ENCODE measurements at regions not wholly inside any gene's neighbourhood (a gene's known extent, or its start where the extent isn't known, plus 50 kb on each side); places are given as distances from the start of the nearest gene placed in this dataset.
"Not testable (repeated sequence)": the region's sequence is repeated elsewhere in the genome, so short reads cannot be mapped to it uniquely, and the experiment has no call there.

DNA sequence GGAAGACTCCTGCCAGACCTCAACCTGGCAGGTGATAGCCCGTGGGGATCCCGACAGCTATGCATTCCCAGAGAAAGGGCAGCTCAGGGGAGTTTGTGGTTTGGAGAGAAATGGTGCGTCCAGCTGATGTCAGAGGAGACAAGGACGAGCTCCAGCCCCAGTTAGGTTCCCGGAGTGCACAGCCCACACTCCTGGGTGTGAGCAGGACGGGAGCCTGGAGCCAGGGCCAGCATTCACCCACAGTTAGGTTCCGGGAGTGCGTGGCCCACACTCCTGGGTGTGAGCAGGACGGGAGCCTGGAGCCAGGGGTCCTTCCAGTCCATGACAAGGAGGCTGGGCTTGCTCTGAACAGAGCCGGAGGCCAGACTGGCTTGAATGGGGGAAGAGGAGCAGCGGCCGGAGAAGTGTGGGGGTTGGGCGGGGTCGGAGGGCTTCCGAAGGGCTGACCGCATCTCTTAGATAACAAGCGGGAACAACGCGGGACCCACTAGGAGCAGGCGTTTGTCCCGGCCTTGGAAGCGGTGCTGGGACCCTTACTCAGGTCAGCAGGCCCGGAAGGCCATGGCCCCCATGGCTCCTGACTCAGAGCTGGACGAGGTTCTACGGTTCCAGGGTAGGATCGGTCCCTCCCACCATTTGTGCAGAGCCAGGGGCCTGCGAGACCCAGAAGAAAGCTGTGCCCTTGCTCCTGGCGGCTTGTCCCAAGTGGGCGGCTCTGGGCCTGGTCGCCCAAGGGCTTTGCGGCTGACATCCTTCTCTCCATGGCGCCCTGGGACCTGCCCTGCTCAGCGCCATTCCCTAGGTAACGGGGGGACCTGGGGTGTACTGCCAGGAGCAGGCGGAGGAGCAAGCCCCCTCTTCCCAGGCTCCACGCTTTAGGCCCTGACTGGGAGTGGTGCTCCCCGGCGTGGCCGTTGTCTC is 185.6 kb downstream of the RTP5 start:
- DNase-seq: no peak

DNA sequence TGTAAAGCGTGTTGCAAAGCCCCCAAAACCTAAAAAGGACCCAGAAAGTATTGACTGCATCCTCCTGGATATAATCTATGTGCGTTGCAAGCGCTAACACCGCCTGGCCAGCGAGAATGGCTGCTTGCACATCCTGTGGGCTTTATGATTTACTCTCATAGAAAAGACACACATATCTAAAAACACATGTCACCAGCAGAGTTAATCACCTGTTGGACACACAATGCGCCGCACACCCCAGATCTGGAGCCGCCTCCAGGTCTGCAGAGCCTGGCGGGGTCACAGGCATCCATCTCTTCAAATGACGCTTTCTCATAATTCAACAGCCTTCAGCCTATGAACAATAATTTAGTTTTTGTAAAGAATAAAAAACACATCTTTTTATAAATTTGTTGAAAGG is 186.5 kb downstream of the RTP5 start:
- DNase-seq: no peak

DNA sequence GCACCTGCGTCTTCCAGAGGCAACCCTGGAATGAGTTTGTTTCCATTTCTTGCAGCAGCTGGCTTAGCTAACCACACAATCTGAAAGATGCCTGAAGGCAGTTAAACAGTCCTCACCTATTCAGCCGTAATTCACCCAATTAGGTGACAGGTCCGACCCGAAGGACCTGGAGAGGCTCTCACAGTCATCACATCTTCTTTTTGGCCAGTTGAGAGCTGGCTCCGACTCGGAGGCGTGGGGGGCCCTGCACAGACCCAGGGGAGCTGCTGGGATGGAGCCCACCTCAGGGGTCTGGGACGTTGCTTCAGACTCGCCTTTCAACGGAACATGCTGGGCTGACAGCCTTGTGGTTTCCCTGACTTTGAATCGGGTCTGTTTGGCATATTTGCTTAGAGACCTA is 187.3 kb downstream of the RTP5 start:
- DNase-seq: no peak

DNA sequence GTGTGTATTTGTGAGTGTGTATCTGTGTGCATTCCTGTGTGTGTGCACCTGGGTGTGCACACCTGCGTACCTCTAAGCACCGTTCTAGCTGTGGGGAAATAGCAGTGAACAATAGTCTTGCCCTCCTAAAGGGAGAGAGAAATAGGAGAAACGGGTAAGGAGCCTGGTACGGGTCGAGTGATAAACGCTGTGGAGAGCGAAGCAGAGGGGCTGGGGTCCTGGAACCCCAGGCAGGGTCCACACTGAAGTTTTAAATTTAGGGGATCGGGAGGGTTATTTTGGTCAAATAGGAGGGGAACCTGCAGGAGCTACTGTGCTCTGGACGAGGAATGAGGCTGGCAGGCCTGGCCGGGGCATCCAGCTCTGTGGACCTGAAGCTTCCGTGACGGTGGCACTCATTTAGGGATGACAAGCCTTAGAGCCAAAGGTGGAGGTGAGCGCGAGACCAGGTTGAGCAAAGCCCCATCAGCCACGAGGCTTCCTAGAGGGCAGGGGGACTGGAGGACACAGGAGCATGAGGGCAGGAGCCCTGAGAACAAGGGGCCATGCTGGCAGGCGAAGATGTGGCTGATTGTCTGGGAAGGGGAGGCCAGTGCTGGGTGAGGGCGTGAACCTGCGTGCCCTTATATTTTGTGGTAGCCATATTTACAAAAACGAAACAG is 188.0 kb downstream of the RTP5 start:
- DNase-seq: no peak

DNA sequence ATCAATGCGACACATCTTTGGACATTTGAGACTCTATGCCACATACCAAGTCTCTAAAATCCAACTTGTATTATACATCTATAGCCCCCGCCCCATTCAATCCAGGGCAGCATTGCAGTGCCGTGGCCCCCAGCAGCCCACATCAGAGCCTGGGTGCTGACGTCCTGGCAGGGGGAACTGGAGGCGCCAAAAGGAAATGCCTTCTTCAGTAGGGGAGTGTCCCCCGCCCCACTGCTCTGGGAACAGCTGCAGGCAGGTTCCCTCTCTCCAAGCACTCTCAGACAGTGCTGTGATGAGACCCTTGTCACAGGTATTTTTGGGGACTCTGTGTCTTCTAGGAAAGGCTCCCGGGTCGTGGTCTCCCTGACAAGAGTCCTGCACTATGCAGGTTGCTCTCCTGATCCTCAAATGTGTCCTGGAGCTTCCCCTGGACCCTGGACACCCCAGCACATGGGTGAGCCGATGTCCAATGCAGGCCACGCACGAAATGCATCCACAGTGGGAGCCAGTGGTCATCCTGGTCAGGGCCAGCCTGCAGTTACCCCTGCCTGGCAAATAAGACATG is 188.7 kb downstream of the RTP5 start:
- DNase-seq: no peak

DNA sequence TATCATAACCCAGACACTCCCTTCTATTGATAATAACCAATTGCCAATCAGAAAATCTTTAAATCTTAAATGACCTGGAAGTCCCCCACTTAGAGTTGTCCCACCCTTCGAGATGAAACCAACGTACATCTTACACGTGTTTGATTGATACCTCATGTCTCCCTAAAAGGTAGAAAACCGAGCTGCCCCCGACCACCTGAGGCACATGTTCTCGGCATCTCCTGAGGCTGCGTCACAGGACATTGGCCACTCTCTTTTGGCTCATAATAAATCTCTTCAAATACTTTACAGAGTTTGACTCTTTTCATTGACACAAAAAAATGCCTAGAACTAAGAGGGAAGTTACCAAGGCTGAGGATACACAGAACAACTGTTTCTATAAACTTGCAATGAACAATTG is 190.0 kb downstream of the RTP5 start:
- no peak for DNase-seq

DNA sequence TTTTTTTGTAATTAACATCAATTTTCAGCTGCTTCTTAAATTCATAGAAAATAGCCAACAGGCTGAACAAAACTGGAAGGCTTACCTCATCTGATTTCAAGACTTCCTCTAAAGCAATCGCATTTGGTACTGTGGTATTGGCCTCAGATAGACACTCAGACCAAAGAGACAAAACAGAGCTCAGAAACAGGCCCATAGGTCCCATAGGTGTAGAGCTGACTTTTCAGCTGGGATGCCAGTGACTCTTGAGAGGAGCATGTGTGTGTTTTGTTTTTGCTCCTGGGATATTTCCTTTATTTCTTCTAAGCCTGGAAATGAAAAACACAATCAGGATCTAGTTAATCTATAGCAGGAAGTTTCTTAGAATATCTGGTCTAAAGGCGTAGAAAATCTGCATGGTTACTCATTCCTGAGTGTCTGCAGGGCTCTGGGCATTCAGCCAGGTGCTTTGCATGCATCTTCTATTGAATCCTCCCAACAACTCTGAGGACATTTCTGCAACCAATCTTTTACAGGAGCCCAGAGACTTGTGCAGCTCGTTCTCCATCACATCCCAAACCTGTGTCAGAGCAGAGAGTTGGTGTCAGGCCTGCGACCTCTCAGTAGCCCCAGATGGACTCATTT is 190.8 kb downstream of the RTP5 start:
- no peak for DNase-seq

DNA sequence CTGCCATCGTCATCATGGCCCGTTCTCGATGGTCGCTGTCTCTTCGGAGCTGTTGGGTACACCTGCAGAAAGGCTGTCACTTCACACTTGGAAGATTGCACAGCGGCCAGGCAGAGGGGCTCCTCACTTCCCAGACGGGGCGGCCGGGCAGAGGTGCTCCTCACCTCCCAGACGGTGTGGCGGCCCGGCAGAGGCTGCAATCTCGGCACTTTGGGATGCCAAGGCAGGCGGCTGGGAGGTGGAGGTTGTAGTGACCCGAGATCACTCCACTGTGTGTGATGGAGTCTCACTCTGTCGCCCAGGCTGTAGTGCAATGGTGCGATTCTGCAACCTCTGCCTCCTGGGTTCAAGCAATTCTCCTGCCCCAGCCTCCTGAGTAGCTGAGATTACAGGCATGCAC is 192.4 kb downstream of the RTP5 start:
- not testable (repeated sequence) for DNase-seq

DNA sequence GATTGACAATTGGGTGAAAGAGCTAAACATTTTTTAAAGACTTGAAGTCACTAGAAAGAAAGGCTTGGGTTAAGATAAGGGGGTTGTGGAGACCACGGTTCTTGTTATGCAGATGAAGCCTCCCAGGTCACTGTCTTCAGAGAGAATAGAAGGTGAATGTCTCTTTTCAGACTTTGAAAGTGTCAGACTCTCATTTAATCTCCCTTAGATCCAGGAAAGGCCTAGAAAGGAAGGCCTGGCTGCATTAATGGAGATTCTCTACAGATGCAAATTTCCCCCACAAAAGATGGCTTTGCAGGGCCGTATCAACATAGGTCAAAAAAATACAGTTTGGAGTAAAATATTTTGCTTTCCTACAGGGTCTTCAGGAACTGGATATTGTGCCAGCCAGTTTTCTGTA is 193.9 kb downstream of the RTP5 start:
- DNase-seq: no peak

DNA sequence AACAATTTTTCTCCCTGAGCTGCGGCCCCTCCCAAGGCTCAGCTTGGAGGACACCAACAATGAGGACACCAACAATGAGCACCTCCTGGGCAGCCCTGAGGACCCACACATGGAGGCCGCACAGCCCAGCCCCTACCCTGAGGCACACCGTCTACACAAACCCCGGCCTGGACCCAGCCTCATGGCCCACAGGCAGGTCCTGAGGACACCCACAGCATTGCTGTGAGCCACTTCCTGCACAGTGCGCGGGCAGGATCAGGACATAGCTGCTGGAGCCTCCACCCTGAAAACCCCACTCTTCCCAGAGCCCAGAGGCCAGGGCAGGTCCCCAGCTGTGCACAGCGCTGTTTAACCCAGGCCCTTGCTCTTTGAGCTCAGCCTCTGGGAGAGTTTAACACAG is 194.3 kb downstream of the RTP5 start:
- DNase-seq: no peak

DNA sequence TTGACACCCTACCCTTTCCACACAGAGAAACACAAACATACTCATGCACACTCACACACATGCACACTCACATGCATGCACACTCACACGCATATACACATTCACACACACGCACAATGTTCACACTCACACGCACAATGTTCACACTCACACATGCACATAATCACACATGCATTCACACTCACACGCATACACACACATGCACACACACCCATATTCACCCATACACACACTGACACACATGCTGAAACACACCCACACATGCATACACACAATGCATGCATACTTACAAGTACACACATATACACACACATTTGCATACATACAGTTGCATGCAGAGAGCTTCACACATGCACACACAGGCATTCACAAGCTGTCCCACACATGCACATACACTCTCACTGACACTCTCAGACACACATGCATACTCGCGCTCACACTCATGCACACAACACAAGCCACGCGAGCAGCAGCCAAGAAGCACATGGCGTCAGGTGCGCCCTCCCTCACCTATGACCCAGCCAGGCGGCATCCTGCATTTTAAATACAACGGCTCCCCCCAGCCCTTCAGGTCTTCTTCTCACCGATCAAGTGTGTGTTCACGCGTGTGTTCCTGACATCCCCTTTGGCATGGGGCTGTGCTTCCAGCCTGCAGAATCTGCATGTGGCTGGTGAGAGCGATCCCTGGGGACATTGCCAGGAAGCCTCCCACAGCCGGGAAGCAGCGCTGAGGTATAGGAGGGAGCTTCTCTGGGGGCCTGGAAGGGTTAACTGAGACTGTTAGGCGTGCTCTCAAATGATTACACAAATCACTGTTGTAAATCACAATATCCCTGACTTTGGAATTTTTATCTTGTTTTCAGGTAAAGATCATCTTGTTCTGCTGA is 195.1 kb downstream of the RTP5 start:
- DNase-seq: no peak

DNA sequence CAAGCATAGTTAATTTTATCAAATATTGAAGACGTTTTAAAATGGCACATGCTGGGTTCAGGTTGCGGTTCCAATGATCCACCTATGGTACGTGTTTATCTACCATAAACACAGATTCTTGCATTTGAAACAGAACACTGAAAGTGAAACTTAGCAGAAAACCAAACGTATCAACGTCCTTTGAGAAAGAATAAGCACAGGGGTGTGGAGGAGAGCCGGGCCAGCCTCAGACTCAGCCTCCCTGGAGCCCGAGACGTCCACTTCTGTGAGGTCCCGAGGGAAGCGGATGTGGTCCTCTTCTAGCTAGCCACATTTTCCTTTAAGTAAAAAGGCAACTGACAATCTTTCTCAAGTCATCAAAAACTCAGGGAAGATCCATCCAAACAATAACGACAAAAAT is 195.9 kb downstream of the RTP5 start:
- DNase-seq: no peak

DNA sequence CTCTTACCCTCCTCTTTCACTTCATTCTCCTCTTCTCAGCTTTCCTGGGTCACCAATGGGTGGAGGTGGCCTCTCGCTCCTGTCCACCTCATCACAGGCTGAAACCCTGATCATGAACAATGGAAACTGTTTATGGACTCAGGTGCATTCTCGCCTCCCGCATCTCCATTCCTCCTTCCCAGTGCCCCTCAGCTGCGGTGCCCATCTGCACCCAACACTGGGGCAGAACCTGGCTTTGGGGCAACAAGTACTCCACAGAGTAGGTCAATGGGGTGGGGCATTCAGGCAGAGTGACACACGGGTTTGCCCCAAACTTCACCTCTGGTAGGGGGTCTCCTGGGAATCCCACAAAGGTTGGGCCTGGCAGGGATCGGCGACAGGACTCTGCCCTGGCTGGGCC is 199.5 kb downstream of the RTP5 start:
- no peak for DNase-seq

DNA sequence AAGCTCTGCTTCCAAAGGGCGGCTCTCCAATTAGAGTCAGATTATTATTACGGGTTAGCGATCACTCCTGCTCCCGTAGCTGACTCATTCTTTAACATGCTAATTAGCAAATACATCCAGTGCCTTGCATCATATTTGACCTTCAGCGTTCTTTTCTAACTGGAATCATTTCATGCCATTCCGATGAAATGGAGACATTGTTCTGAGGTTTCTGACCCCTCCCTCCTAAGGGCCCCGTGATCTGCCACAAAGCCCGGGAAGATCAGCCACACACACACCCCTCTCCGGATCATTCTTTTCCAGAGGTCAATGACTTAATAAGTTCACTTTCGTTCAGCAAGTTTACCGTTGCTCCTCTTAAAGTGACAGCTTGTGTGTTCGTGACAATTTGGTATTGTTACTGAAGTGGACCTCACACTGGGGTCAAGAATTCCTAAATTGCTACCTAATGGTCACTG is 200.4 kb downstream of the RTP5 start:
- DNase-seq: not testable (repeated sequence)

DNA sequence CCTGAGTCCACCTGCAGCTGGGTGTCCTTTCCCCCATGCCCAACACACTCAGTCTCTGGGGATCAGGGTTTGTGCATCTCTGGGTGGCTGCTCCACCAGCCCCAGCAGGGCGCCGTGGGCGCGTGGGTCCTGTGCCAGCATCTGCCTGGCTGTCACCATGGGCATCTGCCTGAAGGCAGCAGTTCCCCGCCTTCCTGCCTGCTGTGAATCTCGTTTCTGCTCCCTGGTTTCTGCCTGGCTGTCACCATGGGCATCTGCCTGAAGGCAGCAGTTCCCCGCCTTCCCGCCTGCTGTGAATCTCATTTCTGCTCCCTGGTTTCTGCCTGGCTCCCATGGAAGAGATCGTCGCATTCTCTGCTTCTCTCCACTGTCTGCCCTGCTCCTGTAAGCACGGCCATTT is 201.2 kb downstream of the RTP5 start:
- peak; percentile 41 for DNase-seq

DNA sequence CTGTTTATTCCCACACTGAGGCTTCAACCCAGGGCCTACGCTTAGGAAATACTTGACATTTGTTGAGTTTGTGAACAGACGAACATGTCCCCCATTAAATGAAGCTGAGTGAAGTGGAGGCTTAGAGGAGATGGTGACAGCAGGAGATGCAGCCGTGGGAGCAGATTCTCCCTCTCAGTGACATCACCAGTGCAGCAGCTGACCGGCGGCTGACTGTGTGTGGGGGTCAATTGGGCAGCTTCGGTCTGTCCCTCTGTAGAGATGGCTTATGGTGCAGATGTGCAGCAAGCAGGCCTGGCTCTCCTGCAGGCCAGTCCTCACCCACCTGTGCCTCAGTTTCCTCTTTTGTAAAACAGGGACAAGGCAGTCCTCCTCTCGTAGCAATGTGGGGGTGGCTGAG is 201.8 kb downstream of the RTP5 start:
- DNase-seq: not testable (repeated sequence)

DNA sequence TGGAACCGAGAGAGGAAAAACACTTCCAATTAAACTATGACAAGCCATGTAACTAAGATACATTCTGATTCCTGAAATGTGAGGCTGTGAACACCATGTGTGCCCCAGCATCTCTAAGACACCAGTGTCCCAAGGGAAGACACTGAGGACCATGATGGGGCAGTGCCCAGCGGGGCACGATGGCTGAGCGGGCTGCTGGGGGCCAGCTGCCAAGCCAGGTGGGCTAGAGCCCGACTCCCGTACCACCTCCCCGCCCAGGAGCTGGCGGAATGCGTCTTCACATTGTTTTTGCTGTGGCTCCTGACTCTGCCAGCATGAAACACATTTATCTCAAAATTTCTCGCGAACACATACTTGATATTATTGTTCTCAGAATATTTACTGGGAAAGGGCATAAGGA is 202.4 kb downstream of the RTP5 start:
- DNase-seq: not testable (repeated sequence)

DNA sequence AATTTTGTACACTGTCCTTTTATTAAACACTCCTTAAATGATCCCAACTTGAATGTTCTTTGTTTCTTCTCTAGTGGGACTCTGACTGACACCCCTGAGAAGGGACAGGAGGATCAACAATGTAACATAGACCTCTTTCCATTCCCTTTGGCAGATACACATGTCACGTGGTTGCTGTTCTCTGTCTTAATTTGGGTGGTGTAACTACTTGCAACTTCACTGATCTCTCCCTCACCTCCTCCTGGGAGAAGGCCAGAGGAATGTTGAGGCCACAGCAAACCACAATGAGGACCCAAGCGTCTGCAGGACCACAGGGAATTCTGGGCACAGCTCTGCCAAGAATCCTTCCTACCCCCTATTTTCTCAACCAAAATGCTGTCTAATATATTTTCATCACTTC is 205.6 kb downstream of the RTP5 start:
- DNase-seq: no peak

DNA sequence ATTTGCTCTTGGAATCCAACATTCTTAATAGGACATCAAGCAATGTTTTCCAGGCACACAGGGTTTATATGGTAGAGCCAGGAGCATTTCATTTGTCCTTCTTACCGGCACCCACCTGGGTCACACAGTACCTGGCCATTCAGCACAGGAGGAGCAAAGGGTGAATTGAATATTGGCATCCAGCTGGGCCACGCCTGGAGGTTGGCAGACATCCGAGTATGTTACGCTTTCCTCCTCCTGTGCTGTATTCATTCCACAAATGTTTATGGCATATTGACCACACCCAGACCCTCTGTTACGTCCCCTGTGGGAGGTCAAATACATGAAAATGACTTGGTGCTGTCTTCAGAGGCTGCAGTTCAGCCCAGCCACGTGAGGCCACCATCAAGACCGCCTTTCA is 206.2 kb downstream of the RTP5 start:
- DNase-seq: no peak

DNA sequence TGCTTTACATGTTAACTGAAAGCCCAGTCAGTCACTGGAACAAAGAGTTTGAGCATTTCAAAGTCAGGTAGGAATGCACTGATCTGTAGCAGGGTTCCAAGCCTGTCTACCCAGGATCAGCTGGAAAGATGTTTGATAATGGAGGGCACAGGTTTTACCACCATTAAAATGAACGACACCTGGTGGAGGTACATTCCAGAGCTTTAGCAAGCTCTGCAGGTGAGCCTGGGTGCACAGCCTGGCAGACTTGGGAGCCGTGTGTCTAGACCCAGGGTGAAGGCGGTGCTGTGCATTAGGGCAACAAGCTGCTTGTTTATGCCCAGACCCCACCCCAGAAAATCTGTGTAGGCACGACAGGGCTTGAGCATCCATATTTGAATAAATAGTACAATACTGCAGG is 206.7 kb downstream of the RTP5 start:
- not testable (repeated sequence) for DNase-seq

DNA sequence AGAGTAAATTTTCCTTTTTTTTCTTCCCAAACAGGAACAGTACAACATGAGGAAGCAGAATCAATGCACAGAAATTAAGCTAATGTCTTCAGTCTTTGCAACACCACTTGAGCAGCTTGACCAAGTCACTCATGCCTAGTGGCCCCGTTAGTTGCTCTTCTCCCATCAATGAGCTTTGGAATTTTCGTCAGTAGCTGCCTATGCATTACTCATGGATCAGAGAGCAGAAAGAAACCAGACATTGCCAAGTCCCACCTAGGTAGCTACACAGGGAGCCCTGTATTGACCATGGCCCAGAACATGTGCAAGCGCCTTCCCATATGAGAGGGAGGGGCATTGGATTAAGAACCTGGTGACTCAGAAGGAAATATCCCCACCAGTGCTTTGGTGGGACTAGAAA is 208.9 kb downstream of the RTP5 start:
- DNase-seq: not testable (repeated sequence)

DNA sequence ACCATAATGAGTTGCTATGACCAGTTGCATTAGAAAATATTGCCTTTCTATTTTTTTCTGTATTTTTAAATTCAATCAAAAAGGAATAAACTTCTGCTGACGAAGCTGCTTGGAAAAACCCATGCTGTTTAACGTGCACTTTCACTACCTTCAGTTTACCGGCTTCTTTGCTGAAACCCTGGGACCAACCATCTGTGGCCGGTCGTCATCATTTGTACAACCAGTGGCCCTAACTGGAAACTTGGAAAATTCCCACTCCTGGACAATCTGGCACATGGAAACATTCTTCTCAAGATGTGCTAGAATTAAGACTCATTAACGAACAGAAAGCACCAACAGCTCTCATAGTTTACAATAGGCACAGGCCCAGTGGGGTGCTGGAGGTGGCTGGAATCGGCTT is 210.3 kb downstream of the RTP5 start:
- not testable (repeated sequence) for DNase-seq

Measured in NCI-H187 treated with DMSO at 0.1 percent for 48 hours (cell line).